Sigmoid colon (tissue), 6 donors: ENCODE measurements at regions not wholly inside any gene's neighbourhood (a gene's known extent, or its start where the extent isn't known, plus 50 kb on each side); places are given as distances from the start of the nearest gene placed in this dataset.

Source experiments
- DNase-seq: peaks from one replicate; pipeline ENCODE4 v3.0.0-alpha.2; 2019
- H3K27ac ChIP-seq, 4 donors: fragments of 200-600 bp; sonication (generic); one replicate each; pipeline ENCODE4 v1.5.1; 2016 to 2019; ENCODE audit warnings: mild to moderate bottlenecking in 1 of 4
- H3K27me3 ChIP-seq, 3 donors: fragments of 200-600 bp; sonication (generic); one replicate each; pipeline ENCODE4 v1.5.1; 2019; ENCODE audit warnings: mild to moderate bottlenecking in 1 of 3
- H3K36me3 ChIP-seq, 4 donors: fragments of 200-600 bp; sonication (generic); one replicate each; pipeline ENCODE4 v1.5.1; 2016 to 2019
- H3K4me1 ChIP-seq, 4 donors: fragments of 200-600 bp; sonication (generic); one replicate each; pipeline ENCODE4 v1.5.1; 2017 to 2019
- H3K4me3 ChIP-seq, 4 donors: fragments of 200-600 bp; sonication (generic); one replicate each; pipeline ENCODE4 v1.5.1; 2017 to 2019; ENCODE audit warnings: mild to moderate bottlenecking in 2 of 4, moderate library complexity in 1 of 4
- H3K9me3 ChIP-seq, 4 donors: fragments of 200-600 bp in 3 of 4; sonication (generic) in 3 of 4; one replicate each; pipeline versions ENCODE4 v1.5.1 to v1.6.1; 2013 to 2019
- EP300 ChIP-seq, 4 donors: sonication (generic); formaldehyde crosslinking; IDR thresholded peaks; one replicate each; pipeline ENCODE4 v1.6.1; 2017; ENCODE audit warnings: antibody characterized with exemption in 4 of 4
- POLR2A ChIP-seq, 2 donors: fragments of 450-650 bp; IDR thresholded peaks; one replicate each; pipeline ENCODE4 v1.6.1; 2016; ENCODE audit warnings: antibody characterized with exemption in 2 of 2, mild to moderate bottlenecking in 2 of 2, moderate library complexity in 2 of 2
- POLR2AphosphoS5 ChIP-seq, 4 donors: sonication (generic); formaldehyde crosslinking; IDR thresholded peaks; one replicate each; pipeline ENCODE4 v1.6.1; 2017; ENCODE audit warnings: antibody characterized with exemption in 4 of 4
- WGBS, 2 donors: extraction: QIAGEN DNeasy Blood & Tissue Kit; methylation state at CpG; one replicate each; pipeline ENCODE4 v1.1.7; 2013; 5-methylcytosine and 5-hydroxymethylcytosine counted together
- intact Hi-C: fragments of 100-400 bp; cut with DNase I; formaldehyde crosslinking; loops from one replicate; pipeline ENCODE4 v1.15.1; 2023
- TF ChIP-seq, protein P1 (sequence below), 4 experiments: fragments of 450-650 bp in 3 of 4; fragments of 200-600 bp in 1 of 4; IDR thresholded peaks; one replicate each; pipeline ENCODE4 v1.5.1; 2016 to 2019; ENCODE audit warnings: antibody characterized with exemption in 4 of 4, mild to moderate bottlenecking in 3 of 4, moderate library complexity in 2 of 4
- donor health status: healthy with polysubstance abuse.
- donor health status: healthy.

- Histone ChIP-seq H3K9me3 (no peaks in the 10 kb centered on the region), H3K27ac (no peak overlapping the region), H3K4me3 (no peak overlapping the region), H3K4me1 (no peaks in the 10 kb centered on the region), H3K27me3 (peaks cover 0 to 17% (median 3%) of the 10 kb centered on the region in 3 donors), H3K36me3 (no peaks in the 10 kb centered on the region)
- TF ChIP-seq, protein P1, sequence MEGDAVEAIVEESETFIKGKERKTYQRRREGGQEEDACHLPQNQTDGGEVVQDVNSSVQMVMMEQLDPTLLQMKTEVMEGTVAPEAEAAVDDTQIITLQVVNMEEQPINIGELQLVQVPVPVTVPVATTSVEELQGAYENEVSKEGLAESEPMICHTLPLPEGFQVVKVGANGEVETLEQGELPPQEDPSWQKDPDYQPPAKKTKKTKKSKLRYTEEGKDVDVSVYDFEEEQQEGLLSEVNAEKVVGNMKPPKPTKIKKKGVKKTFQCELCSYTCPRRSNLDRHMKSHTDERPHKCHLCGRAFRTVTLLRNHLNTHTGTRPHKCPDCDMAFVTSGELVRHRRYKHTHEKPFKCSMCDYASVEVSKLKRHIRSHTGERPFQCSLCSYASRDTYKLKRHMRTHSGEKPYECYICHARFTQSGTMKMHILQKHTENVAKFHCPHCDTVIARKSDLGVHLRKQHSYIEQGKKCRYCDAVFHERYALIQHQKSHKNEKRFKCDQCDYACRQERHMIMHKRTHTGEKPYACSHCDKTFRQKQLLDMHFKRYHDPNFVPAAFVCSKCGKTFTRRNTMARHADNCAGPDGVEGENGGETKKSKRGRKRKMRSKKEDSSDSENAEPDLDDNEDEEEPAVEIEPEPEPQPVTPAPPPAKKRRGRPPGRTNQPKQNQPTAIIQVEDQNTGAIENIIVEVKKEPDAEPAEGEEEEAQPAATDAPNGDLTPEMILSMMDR (IDR thresholded peaks at IDR 0.05), result no peak
- no peak for TF ChIP-seq POLR2A (IDR thresholded peaks at IDR 0.05)
- no peak for TF ChIP-seq POLR2AphosphoS5 (IDR thresholded peaks at IDR 0.05)
- TF ChIP-seq EP300 (IDR thresholded peaks at IDR 0.05), result no peak
- WGBS, 2 donors, result 50 to 51% methylated on average over 4 of the region's 4 CpGs
- intact Hi-C loops, result no loop called here
- no peak for DNase-seq
These were observed 76.1 kb upstream of the TMEM33 start for GRCh38 chr4:41859087-41859486.

DNA sequence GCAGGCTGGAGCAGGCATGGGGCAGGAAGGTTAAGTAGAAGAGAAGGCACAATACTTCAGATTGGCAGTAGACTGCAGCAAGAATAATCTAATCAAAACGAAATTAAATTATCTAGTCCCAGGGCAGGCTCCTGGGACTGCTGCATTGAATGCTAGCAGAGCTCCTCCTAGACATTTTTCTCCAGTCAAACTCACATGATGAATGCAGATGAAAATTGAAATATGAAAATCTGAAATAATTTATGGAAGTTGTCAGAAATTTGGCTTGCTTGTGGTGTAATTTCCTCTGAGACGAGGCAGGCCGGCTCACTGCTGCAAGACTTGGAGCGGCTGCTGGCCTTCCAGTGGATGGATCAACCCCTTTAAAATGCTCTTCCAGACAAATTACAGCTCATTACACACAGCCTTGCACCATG lies 78.0 kb upstream of the TMEM33 start:
- Histone ChIP-seq H3K27me3 (no peaks in the 10 kb centered on the region), H3K9me3 (no peaks in the 10 kb centered on the region), H3K36me3 (no peaks in the 10 kb centered on the region), H3K4me3 (no peak overlapping the region), H3K27ac (no peak overlapping the region), H3K4me1 (no peaks in the 10 kb centered on the region)
- 63 to 72% methylated on average over 4 of the region's 4 CpGs for WGBS, 2 donors
- TF ChIP-seq, protein P1 (IDR thresholded peaks at IDR 0.05), result no peak
- TF ChIP-seq POLR2AphosphoS5 (IDR thresholded peaks at IDR 0.05) (no peak), POLR2A (IDR thresholded peaks at IDR 0.05) (no peak), EP300 (IDR thresholded peaks at IDR 0.05) (no peak)
- no peak for DNase-seq
- intact Hi-C loops, result no loop called here

- intact Hi-C loops, result no loop called here
- H3K36me3 ChIP-seq, result no peaks in the 10 kb centered on the region
- no peak overlapping the region for H3K27ac ChIP-seq
- 80 to 87% methylated on average over 2 of the region's 2 CpGs for WGBS, 2 donors
- no peaks in the 10 kb centered on the region for H3K27me3 ChIP-seq
- no peaks in the 10 kb centered on the region for H3K9me3 ChIP-seq
- TF ChIP-seq, protein P1 (IDR thresholded peaks at IDR 0.05), result no peak
- TF ChIP-seq POLR2AphosphoS5 (IDR thresholded peaks at IDR 0.05) (no peak), POLR2A (IDR thresholded peaks at IDR 0.05) (no peak), EP300 (IDR thresholded peaks at IDR 0.05) (no peak)
- H3K4me1 ChIP-seq, result no peaks in the 10 kb centered on the region
- H3K4me3 ChIP-seq, result no peak overlapping the region
- no peak for DNase-seq
These were observed 78.4 kb upstream of the TMEM33 start for GRCh38 chr4:41856797-41857196.

DNA sequence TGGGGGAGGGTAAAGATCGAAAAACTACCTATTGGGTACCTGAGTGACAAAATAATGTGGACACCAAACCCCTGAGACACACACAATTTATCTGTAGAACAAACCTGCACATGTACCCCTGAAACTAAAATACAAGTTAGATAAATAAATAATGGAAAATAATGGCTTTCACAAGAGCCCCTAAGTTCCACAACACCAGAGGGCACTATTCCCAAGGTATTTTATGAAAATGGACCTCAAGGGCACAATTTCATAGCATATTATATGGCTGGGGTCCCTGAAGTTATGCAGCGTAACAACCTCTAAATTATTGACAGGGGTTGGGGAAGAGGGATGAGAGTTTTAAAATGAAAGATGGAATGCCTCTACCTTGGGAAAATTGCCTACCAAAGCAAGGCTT lies 81.3 kb upstream of the TMEM33 start:
- TF ChIP-seq POLR2AphosphoS5 (IDR thresholded peaks at IDR 0.05) (no peak), POLR2A (IDR thresholded peaks at IDR 0.05) (no peak), EP300 (IDR thresholded peaks at IDR 0.05) (no peak)
- TF ChIP-seq, protein P1 (IDR thresholded peaks at IDR 0.05), result no peak
- Histone ChIP-seq H3K4me3 (no peak overlapping the region), H3K27me3 (peaks cover 0 to 4% (median 0%) of the 10 kb centered on the region in 3 donors), H3K36me3 (no peaks in the 10 kb centered on the region), H3K9me3 (no peaks in the 10 kb centered on the region), H3K27ac (no peak overlapping the region), H3K4me1 (no peaks in the 10 kb centered on the region)
- WGBS, 2 donors, result 82 to 86% methylated on average over 2 of the region's 2 CpGs
- intact Hi-C loops, result no loop called here
- no peak for DNase-seq

GRCh38 chr4:41852229-41852628 lies 83.0 kb upstream of the TMEM33 start:
- TF ChIP-seq POLR2AphosphoS5 (IDR thresholded peaks at IDR 0.05) (no peak), POLR2A (IDR thresholded peaks at IDR 0.05) (no peak), EP300 (IDR thresholded peaks at IDR 0.05) (no peak)
- TF ChIP-seq, protein P1 (IDR thresholded peaks at IDR 0.05), result no peak
- no peak overlapping the region for H3K27ac ChIP-seq
- H3K4me3 ChIP-seq, result no peak overlapping the region
- WGBS, 2 donors, result 41 to 66% methylated on average over 2 of the region's 2 CpGs
- DNase-seq, result no peak
- H3K36me3 ChIP-seq, result no peaks in the 10 kb centered on the region
- no peaks in the 10 kb centered on the region for H3K9me3 ChIP-seq
- H3K27me3 ChIP-seq, result peaks cover 0 to 4% (median 0%) of the 10 kb centered on the region in 3 donors
- no peaks in the 10 kb centered on the region for H3K4me1 ChIP-seq
- intact Hi-C loops, result no loop called here
